Neural progenitor cell (in vitro differentiated cells): ENCODE measurements at regions not wholly inside any gene's neighbourhood (a gene's known extent, or its start where the extent isn't known, plus 50 kb on each side); places are given as distances from the start of the nearest gene placed in this dataset.

Experiments used
- EZH2 ChIP-seq: fragments of 200-600 bp; sonication (generic); IDR thresholded peaks from 2 replicates; pipeline ENCODE4 v1.6.1; 2017; ENCODE audit warnings: antibody characterized with exemption, mild to moderate bottlenecking, moderate library complexity
- TF ChIP-seq, protein P1 (sequence below): fragments of 200-600 bp; sonication (generic); IDR thresholded peaks from 2 replicates; pipeline ENCODE4 v1.5.1; 2017; ENCODE audit warnings: antibody characterized with exemption, mild to moderate bottlenecking

GRCh38 chr17:77295241-77295853 lies 154.6 kb downstream of the SEC14L1 start:
- TF ChIP-seq, protein P1, sequence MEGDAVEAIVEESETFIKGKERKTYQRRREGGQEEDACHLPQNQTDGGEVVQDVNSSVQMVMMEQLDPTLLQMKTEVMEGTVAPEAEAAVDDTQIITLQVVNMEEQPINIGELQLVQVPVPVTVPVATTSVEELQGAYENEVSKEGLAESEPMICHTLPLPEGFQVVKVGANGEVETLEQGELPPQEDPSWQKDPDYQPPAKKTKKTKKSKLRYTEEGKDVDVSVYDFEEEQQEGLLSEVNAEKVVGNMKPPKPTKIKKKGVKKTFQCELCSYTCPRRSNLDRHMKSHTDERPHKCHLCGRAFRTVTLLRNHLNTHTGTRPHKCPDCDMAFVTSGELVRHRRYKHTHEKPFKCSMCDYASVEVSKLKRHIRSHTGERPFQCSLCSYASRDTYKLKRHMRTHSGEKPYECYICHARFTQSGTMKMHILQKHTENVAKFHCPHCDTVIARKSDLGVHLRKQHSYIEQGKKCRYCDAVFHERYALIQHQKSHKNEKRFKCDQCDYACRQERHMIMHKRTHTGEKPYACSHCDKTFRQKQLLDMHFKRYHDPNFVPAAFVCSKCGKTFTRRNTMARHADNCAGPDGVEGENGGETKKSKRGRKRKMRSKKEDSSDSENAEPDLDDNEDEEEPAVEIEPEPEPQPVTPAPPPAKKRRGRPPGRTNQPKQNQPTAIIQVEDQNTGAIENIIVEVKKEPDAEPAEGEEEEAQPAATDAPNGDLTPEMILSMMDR = no peak
- no peak for TF ChIP-seq EZH2
